ENCODE measurements at regions not wholly inside any gene's neighbourhood (a gene's known extent, or its start where the extent isn't known, plus 50 kb on each side); places are given as distances from the start of the nearest gene placed in this dataset.

- no peak for TF ChIP-seq CTCF (IDR thresholded peaks at IDR 0.05; ENCODE audit: poor library complexity)
- TF ChIP-seq EZH2 (IDR thresholded peaks at IDR 0.05; ENCODE audit: borderline replicate concordance): no peak
- no peak for TF ChIP-seq EZH2phosphoT487 (IDR thresholded peaks at IDR 0.05; ENCODE audit: low read depth, severe bottlenecking, unreplicated experiment)
Measured at GRCh38 chr18:64695851-64696553, 547.1 kb upstream of the LINC00305 start.

All from hepatocyte (in vitro differentiated cells).